ENCODE measurements at regions not wholly inside any gene's neighbourhood (a gene's known extent, or its start where the extent isn't known, plus 50 kb on each side); places are given as distances from the start of the nearest gene placed in this dataset.
A peak's percentile ranks its signal among the peaks of the same experiment; 100 is the strongest.

DNA sequence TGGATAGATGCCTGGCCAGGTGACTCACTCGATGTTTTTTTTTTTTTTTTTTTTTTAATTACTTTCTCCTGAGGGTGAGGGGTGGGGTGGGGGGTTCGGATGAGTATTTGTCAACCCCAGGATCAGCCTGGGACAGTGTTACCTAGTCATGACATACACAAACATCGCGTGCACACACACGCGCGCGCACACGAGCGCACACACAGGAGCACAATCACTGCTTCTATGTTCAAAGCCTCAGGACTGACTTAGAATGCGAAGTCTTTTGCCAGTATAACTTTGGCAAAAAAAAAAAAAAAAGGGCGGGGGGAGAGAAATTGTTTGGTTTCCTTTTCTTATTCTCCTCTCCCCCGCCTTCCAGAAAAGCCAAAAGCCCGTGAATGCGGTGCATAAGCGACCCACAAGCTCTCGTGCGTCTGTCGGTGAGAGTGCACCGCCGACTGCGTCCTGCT lies 115.0 kb upstream of the TEX13C start:
- no peaks in the 10 kb centered on the region for H3K9me3 ChIP-seq (ENCODE audit: severe bottlenecking)
- peaks cover 44% of the 10 kb centered on the region for H3K27me3 ChIP-seq (ENCODE audit: insufficient read depth, poor library complexity, severe bottlenecking)
- TF ChIP-seq, protein P1, sequence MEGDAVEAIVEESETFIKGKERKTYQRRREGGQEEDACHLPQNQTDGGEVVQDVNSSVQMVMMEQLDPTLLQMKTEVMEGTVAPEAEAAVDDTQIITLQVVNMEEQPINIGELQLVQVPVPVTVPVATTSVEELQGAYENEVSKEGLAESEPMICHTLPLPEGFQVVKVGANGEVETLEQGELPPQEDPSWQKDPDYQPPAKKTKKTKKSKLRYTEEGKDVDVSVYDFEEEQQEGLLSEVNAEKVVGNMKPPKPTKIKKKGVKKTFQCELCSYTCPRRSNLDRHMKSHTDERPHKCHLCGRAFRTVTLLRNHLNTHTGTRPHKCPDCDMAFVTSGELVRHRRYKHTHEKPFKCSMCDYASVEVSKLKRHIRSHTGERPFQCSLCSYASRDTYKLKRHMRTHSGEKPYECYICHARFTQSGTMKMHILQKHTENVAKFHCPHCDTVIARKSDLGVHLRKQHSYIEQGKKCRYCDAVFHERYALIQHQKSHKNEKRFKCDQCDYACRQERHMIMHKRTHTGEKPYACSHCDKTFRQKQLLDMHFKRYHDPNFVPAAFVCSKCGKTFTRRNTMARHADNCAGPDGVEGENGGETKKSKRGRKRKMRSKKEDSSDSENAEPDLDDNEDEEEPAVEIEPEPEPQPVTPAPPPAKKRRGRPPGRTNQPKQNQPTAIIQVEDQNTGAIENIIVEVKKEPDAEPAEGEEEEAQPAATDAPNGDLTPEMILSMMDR (IDR thresholded peaks at IDR 0.05; ENCODE audit: poor library complexity, severe bottlenecking), result no peak
- H3K4me1 ChIP-seq (ENCODE audit: insufficient read depth, poor library complexity, severe bottlenecking), result no peaks in the 10 kb centered on the region
- no peak overlapping the region for H3K27ac ChIP-seq (ENCODE audit: poor library complexity, severe bottlenecking)
- no peaks in the 10 kb centered on the region for H3K36me3 ChIP-seq (ENCODE audit: low read depth)
- no peak for DNase-seq (ENCODE audit: low spot score)
- H3K4me3 ChIP-seq (ENCODE audit: severe bottlenecking), result no peak overlapping the region
- ATAC-seq (ENCODE audit: low read depth), result no peak

DNA sequence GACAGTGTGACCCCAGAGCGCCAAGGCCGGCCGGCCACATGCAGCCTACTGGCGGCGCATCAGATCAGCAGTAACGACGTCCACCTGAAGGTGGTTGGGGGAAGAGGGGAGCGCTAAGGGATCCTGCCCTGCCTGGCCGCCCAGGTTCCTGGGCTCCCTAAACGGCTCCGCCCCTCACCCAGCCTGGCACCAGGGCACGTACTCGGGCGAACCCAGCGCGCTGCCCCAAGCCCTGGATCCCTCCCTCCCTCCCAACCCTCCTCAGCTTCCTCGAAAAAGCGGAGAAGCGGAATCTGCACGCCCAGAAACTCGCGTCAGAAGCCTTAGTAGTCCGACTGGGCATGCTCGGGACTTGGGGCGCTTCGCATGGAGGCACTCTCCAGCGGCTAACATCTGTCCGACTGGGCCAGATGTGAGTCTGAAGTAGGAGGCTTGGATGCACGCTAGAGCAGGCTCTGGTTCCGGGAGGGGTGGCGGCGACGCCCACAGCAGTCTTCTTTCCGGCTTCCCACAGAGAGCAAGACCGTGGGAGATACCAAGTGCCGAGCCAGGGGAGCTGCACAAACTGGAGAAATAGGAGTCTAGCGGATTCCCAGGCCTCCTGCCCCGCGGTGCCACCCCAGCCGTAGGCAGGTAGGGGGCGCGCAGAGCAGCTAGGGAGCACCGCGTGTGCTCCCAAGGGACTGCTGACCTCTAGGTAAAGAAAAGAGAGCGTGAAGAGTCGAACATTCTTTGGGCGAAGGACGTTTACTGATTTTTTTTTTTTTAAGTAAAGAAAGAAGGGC lies 114.3 kb upstream of the TEX13C start:
- DNase-seq (ENCODE audit: low spot score) (no peak), ATAC-seq (ENCODE audit: low read depth) (peak; percentile 19; the same call in 1 of the 3 replicates)
- H3K27ac ChIP-seq (ENCODE audit: poor library complexity, severe bottlenecking), result no peak overlapping the region
- H3K27me3 ChIP-seq (ENCODE audit: insufficient read depth, poor library complexity, severe bottlenecking), result peaks cover 44% of the 10 kb centered on the region
- TF ChIP-seq, protein P1 (IDR thresholded peaks at IDR 0.05; ENCODE audit: poor library complexity, severe bottlenecking), result no peak
- H3K4me1 ChIP-seq (ENCODE audit: insufficient read depth, poor library complexity, severe bottlenecking), result no peaks in the 10 kb centered on the region
- no peak overlapping the region for H3K4me3 ChIP-seq (ENCODE audit: severe bottlenecking)
- H3K9me3 ChIP-seq (ENCODE audit: severe bottlenecking), result no peaks in the 10 kb centered on the region
- no peaks in the 10 kb centered on the region for H3K36me3 ChIP-seq (ENCODE audit: low read depth)

DNA sequence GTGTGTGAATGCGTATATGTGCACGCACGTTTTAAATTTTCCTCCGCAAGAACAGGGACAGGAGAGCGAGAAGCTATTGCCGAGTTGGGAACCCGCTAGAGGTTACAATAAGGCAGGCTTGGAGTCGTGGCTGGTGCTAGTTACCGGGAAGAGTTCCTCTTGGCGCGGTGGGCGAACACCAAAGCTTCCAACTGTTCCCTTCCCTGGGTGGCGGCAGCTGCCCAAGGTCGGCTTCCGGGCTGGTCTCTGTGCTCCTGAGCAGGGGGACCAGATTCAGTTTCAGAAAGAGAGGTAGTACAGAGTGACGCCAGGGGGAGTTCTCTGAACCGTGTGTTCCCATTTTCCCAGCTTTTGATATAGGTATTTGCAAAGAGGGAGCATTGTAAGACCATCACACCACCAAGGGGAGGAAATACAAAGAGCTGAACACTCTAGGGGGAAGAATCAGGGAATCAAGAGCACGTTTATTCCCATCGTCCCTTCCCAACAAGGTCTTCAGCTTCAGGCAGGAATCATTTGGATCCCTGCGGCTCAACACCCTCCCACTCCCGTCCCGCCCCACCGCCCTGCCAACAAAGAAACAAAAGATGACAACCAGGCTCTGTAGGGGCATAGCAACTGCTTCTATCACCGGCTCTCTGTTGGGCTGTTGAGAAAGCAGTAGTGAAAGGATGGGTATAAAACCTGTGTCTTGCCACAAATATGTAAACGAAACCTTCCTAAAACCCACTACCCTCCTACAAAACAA lies 113.6 kb upstream of the TEX13C start:
- H3K27ac ChIP-seq (ENCODE audit: poor library complexity, severe bottlenecking), result no peak overlapping the region
- no peak overlapping the region for H3K4me3 ChIP-seq (ENCODE audit: severe bottlenecking)
- no peaks in the 10 kb centered on the region for H3K36me3 ChIP-seq (ENCODE audit: low read depth)
- H3K9me3 ChIP-seq (ENCODE audit: severe bottlenecking), result no peaks in the 10 kb centered on the region
- DNase-seq (ENCODE audit: low spot score) (no peak), ATAC-seq (ENCODE audit: low read depth) (peak; percentile 28; the same call in 1 of the 3 replicates)
- no peaks in the 10 kb centered on the region for H3K4me1 ChIP-seq (ENCODE audit: insufficient read depth, poor library complexity, severe bottlenecking)
- peaks cover 40% of the 10 kb centered on the region for H3K27me3 ChIP-seq (ENCODE audit: insufficient read depth, poor library complexity, severe bottlenecking)
- TF ChIP-seq, protein P1 (IDR thresholded peaks at IDR 0.05; ENCODE audit: poor library complexity, severe bottlenecking), result no peak

DNA sequence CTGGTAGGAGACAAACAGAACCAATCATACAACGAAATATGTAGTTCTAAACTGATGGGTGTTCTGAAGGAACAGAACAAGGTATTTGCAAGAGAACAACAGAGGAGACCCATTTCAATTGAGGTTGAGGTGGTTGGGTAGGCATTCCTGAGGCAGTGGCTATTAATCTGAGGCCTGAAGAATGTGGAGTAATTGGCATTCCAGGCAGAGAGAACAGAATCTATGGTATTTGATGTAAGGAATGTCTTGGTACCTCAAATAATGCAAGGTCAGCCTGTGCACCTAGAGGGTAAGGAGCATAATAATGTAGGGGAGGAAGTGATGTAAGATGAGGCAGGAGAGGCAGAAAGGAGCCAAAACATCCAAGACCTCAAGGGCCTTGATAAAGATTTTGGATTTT lies 109.5 kb upstream of the TEX13C start:
- peaks cover 5% of the 10 kb centered on the region for H3K27me3 ChIP-seq (ENCODE audit: insufficient read depth, poor library complexity, severe bottlenecking)
- no peaks in the 10 kb centered on the region for H3K9me3 ChIP-seq (ENCODE audit: severe bottlenecking)
- H3K4me1 ChIP-seq (ENCODE audit: insufficient read depth, poor library complexity, severe bottlenecking), result no peaks in the 10 kb centered on the region
- H3K27ac ChIP-seq (ENCODE audit: poor library complexity, severe bottlenecking), result no peak overlapping the region
- no peak overlapping the region for H3K4me3 ChIP-seq (ENCODE audit: severe bottlenecking)
- DNase-seq (ENCODE audit: low spot score) (no peak), ATAC-seq (ENCODE audit: low read depth) (no peak)
- no peaks in the 10 kb centered on the region for H3K36me3 ChIP-seq (ENCODE audit: low read depth)
- TF ChIP-seq, protein P1 (IDR thresholded peaks at IDR 0.05; ENCODE audit: poor library complexity, severe bottlenecking), result no peak
